ENCODE measurements at regions not wholly inside any gene's neighbourhood (a gene's known extent, or its start where the extent isn't known, plus 50 kb on each side); places are given as distances from the start of the nearest gene placed in this dataset.

- TF ChIP-seq CTCF (IDR thresholded peaks at IDR 0.05; ENCODE audit: insufficient read depth, low read depth, low read length): no peak
- DNase-seq (ENCODE audit: low read depth): no peak
Observed at GRCh38 chr7:126040114-126041045, 1110.8 kb upstream of the POT1 start.

GRCh38 chr7:126026421-126027088 is 1096.9 kb upstream of the POT1 start:
- no peak for DNase-seq (ENCODE audit: low read depth)
- H3K4me3 ChIP-seq (ENCODE audit: low read depth, low read length): no peak overlapping the region
- TF ChIP-seq CTCF (IDR thresholded peaks at IDR 0.05; ENCODE audit: insufficient read depth, low read depth, low read length): no peak

More at GRCh38 chr7:126040114-126041045, 1110.8 kb upstream of the POT1 start:
- no peak overlapping the region for H3K4me3 ChIP-seq (ENCODE audit: low read depth, low read length)

GRCh38 chr7:126022452-126022851 is 1092.8 kb upstream of the POT1 start:
- no peak for TF ChIP-seq CTCF (IDR thresholded peaks at IDR 0.05; ENCODE audit: insufficient read depth, low read depth, low read length)
- DNase-seq (ENCODE audit: low read depth): no peak
- H3K4me3 ChIP-seq (ENCODE audit: low read depth, low read length): no peak overlapping the region

- no peak overlapping the region for H3K4me3 ChIP-seq (ENCODE audit: low read depth, low read length)
- no peak for TF ChIP-seq CTCF (IDR thresholded peaks at IDR 0.05; ENCODE audit: insufficient read depth, low read depth, low read length)
- no peak for DNase-seq (ENCODE audit: low read depth)
Observed at GRCh38 chr7:126016722-126017121, 1087.1 kb upstream of the POT1 start.

- no peak for TF ChIP-seq CTCF (IDR thresholded peaks at IDR 0.05; ENCODE audit: insufficient read depth, low read depth, low read length)
- no peak overlapping the region for H3K4me3 ChIP-seq (ENCODE audit: low read depth, low read length)
- DNase-seq (ENCODE audit: low read depth): no peak
Observed at GRCh38 chr7:126005064-126005463, 1075.4 kb upstream of the POT1 start.

- DNase-seq (ENCODE audit: low read depth): no peak
- TF ChIP-seq CTCF (IDR thresholded peaks at IDR 0.05; ENCODE audit: insufficient read depth, low read depth, low read length): no peak
- no peak overlapping the region for H3K4me3 ChIP-seq (ENCODE audit: low read depth, low read length)
Observed at GRCh38 chr7:126001349-126001748, 1071.7 kb upstream of the POT1 start.
